ENCODE measurements at regions not wholly inside any gene's neighbourhood (a gene's known extent, or its start where the extent isn't known, plus 50 kb on each side); places are given as distances from the start of the nearest gene placed in this dataset.

DNA sequence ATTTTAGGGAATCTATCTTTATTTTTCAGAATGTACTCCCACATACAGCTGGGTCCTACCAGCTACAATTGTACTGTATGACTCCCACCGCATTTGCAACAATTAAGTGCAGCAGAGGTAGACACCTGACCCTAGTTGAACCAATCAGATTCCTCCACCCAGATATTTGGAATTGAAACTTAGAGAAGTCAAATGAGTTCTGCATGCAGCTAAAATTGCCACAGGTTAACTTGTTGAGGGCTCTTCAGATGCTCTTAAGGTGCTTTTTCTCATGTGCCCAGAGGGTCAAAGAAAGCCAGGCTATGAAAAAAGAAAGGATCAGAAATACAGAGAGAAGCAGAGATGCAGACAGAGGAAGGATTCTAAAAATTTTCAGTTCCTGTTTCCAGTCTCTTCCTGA is 68.0 kb upstream of the TES start:
- H3K27ac ChIP-seq (ENCODE audit: low read length), result peak overlapping the region; percentile 99
- peaks cover 98% of the 10 kb centered on the region for H3K4me1 ChIP-seq (ENCODE audit: insufficient read depth, low read length)
- H3K36me3 ChIP-seq (ENCODE audit: insufficient read depth, low read length), result peaks cover 10% of the 10 kb centered on the region
- peak overlapping the region in 1 of 2 experiments; percentile 36; a peak in 2 of 4 replicates for H3K4me3 ChIP-seq (ENCODE audit: low read depth in 1 of 2, low read length in 2 of 2)
- H2AFZ ChIP-seq (ENCODE audit: low read depth, low read length), result peak overlapping the region; percentile 46
- no peaks in the 10 kb centered on the region for H4K20me1 ChIP-seq (ENCODE audit: insufficient read depth, low read length)
- ATAC-seq (ENCODE audit: insufficient read depth, low read depth), result no peak
- H3K9me3 ChIP-seq (ENCODE audit: insufficient read depth, low read length, severe bottlenecking), result no peaks in the 10 kb centered on the region
- H3K4me2 ChIP-seq (ENCODE audit: insufficient read depth, low read length), result peak overlapping the region; percentile 59
- TF ChIP-seq EZH2 (IDR thresholded peaks at IDR 0.05; ENCODE audit: borderline replicate concordance, low read depth, low read length, severe bottlenecking), result no peak
- TF ChIP-seq, protein P1, sequence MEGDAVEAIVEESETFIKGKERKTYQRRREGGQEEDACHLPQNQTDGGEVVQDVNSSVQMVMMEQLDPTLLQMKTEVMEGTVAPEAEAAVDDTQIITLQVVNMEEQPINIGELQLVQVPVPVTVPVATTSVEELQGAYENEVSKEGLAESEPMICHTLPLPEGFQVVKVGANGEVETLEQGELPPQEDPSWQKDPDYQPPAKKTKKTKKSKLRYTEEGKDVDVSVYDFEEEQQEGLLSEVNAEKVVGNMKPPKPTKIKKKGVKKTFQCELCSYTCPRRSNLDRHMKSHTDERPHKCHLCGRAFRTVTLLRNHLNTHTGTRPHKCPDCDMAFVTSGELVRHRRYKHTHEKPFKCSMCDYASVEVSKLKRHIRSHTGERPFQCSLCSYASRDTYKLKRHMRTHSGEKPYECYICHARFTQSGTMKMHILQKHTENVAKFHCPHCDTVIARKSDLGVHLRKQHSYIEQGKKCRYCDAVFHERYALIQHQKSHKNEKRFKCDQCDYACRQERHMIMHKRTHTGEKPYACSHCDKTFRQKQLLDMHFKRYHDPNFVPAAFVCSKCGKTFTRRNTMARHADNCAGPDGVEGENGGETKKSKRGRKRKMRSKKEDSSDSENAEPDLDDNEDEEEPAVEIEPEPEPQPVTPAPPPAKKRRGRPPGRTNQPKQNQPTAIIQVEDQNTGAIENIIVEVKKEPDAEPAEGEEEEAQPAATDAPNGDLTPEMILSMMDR (IDR thresholded peaks at IDR 0.05; ENCODE audit: borderline replicate concordance, extremely low read depth, low read length, poor library complexity, severe bottlenecking), result no peak
- peaks cover 67% of the 10 kb centered on the region for H3K79me2 ChIP-seq (ENCODE audit: insufficient read depth, low read length)
- DNase-seq, result no peak
- H3K9ac ChIP-seq (ENCODE audit: low read depth, low read length), result peak overlapping the region; percentile 67
- H3K27me3 ChIP-seq (ENCODE audit: insufficient read depth, low read length, poor library complexity), result no peaks in the 10 kb centered on the region

DNA sequence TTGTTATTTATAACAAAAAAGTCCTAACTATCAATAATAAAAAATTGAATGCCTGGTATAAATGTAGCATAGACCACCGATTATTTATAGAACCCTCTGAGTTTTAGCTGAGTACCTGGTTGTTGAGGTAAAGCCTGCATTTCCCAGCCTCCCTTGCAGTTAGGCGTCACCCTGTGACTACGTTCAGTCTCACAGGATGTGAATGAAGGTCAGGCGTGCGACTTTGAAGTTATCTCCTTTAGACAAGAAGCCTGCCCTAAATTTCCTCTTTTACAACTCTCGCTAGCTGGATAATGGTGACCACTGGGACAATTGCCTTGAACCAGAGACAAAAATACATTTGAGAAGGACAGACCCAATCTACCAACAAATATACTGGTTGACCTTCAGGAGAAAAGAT is 67.5 kb upstream of the TES start:
- H3K9me3 ChIP-seq (ENCODE audit: insufficient read depth, low read length, severe bottlenecking), result no peaks in the 10 kb centered on the region
- H3K4me3 ChIP-seq (ENCODE audit: low read depth in 1 of 2, low read length in 2 of 2), result peak overlapping the region in 1 of 2 experiments; percentile 48; a peak in 2 of 4 replicates
- H3K9ac ChIP-seq (ENCODE audit: low read depth, low read length), result peak overlapping the region; percentile 67
- H3K79me2 ChIP-seq (ENCODE audit: insufficient read depth, low read length), result peaks cover 67% of the 10 kb centered on the region
- H4K20me1 ChIP-seq (ENCODE audit: insufficient read depth, low read length), result no peaks in the 10 kb centered on the region
- H3K4me1 ChIP-seq (ENCODE audit: insufficient read depth, low read length), result peaks cover 99% of the 10 kb centered on the region
- peak; percentile 76 for DNase-seq
- peak overlapping the region; percentile 99 for H3K27ac ChIP-seq (ENCODE audit: low read length)
- peak; percentile 23 for ATAC-seq (ENCODE audit: insufficient read depth, low read depth)
- peaks cover 10% of the 10 kb centered on the region for H3K36me3 ChIP-seq (ENCODE audit: insufficient read depth, low read length)
- peak overlapping the region; percentile 36; the same call in 1 of the 2 replicates for H2AFZ ChIP-seq (ENCODE audit: low read depth, low read length)
- TF ChIP-seq, protein P1 (IDR thresholded peaks at IDR 0.05; ENCODE audit: borderline replicate concordance, extremely low read depth, low read length, poor library complexity, severe bottlenecking), result no peak
- no peak for TF ChIP-seq EZH2 (IDR thresholded peaks at IDR 0.05; ENCODE audit: borderline replicate concordance, low read depth, low read length, severe bottlenecking)
- H3K27me3 ChIP-seq (ENCODE audit: insufficient read depth, low read length, poor library complexity), result no peaks in the 10 kb centered on the region
- peak overlapping the region; percentile 59 for H3K4me2 ChIP-seq (ENCODE audit: insufficient read depth, low read length)

DNA sequence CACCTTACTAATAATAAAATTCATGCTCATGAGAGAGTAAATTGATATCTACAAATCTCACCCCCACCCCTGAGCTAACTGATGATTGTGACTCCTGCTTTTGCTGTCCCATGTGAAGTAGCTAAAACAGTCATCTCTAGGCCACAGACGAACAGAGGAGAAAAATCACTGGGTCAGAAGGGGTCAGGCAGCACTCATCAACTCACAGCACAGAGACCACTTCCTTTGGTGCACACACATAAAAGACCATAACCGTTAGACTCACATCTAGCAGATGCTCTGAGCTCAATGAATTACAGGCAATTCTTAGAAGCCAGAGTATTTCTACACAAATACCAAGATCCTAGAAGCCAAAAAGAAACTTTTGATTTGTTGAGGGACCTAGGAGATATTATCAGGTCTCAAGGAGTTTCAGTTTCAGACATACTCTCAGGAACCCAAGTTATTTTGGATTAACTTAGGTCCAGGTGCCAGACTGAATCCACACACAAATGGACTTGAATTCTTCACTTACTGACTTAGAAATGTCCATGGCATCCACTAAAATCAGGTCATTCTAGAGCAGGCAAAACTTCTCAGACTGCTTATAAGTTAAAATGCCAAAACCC is 65.0 kb upstream of the TES start:
- peaks cover 98% of the 10 kb centered on the region for H3K4me1 ChIP-seq (ENCODE audit: insufficient read depth, low read length)
- ATAC-seq (ENCODE audit: insufficient read depth, low read depth), result peak; percentile 89

More for the DNA sequence above, 65.0 kb upstream of the TES start:
- peak; percentile 90 for DNase-seq
- no peak for TF ChIP-seq EZH2 (IDR thresholded peaks at IDR 0.05; ENCODE audit: borderline replicate concordance, low read depth, low read length, severe bottlenecking)
- TF ChIP-seq, protein P1 (IDR thresholded peaks at IDR 0.05; ENCODE audit: borderline replicate concordance, extremely low read depth, low read length, poor library complexity, severe bottlenecking), result peak; percentile 40
- Histone ChIP-seq H2AFZ (ENCODE audit: low read depth, low read length) (no peak overlapping the region), H3K9me3 (ENCODE audit: insufficient read depth, low read length, severe bottlenecking) (no peaks in the 10 kb centered on the region), H3K27me3 (ENCODE audit: insufficient read depth, low read length, poor library complexity) (no peaks in the 10 kb centered on the region), H3K36me3 (ENCODE audit: insufficient read depth, low read length) (peaks cover 6% of the 10 kb centered on the region; the same call in 1 of the 2 replicates), H4K20me1 (ENCODE audit: insufficient read depth, low read length) (no peaks in the 10 kb centered on the region), H3K4me2 (ENCODE audit: insufficient read depth, low read length) (peak overlapping the region; percentile 59), H3K9ac (ENCODE audit: low read depth, low read length) (peak overlapping the region; percentile 67), H3K79me2 (ENCODE audit: insufficient read depth, low read length) (peaks cover 72% of the 10 kb centered on the region), H3K27ac (ENCODE audit: low read length) (peak overlapping the region; percentile 99), H3K4me3 (ENCODE audit: low read depth in 1 of 2, low read length in 2 of 2) (peak overlapping the region; percentile 0 to 48; a peak in 3 of 4 replicates)
